ENCODE measurements at regions not wholly inside any gene's neighbourhood (a gene's known extent, or its start where the extent isn't known, plus 50 kb on each side); places are given as distances from the start of the nearest gene placed in this dataset.

- Histone ChIP-seq H3K27me3 (ENCODE audit: insufficient read depth, low read length) (no peaks in the 10 kb centered on the region), H3K4me1 (ENCODE audit: insufficient read depth, low read length) (no peaks in the 10 kb centered on the region), H3K4me3 (ENCODE audit: low read length) (no peak overlapping the region), H3K9me3 (ENCODE audit: low read depth, low read length) (no peaks in the 10 kb centered on the region)
Observed at GRCh38 chr2:16045653-16046352, 105.5 kb downstream of the MYCN start.

GRCh38 chr2:16044946-16045456, 104.7 kb downstream of the MYCN start:
- no peaks in the 10 kb centered on the region for H3K9me3 ChIP-seq (ENCODE audit: low read depth, low read length)
- no peaks in the 10 kb centered on the region for H3K27me3 ChIP-seq (ENCODE audit: insufficient read depth, low read length)
- no peak overlapping the region for H3K4me3 ChIP-seq (ENCODE audit: low read length)
- H3K4me1 ChIP-seq (ENCODE audit: insufficient read depth, low read length) = no peaks in the 10 kb centered on the region

GRCh38 chr2:16043627-16044026, 103.3 kb downstream of the MYCN start:
- Histone ChIP-seq H3K27me3 (ENCODE audit: insufficient read depth, low read length) (no peaks in the 10 kb centered on the region), H3K4me1 (ENCODE audit: insufficient read depth, low read length) (no peaks in the 10 kb centered on the region), H3K4me3 (ENCODE audit: low read length) (no peak overlapping the region), H3K9me3 (ENCODE audit: low read depth, low read length) (no peaks in the 10 kb centered on the region)

- Histone ChIP-seq H3K4me3 (ENCODE audit: low read length) (no peak overlapping the region), H3K4me1 (ENCODE audit: insufficient read depth, low read length) (no peaks in the 10 kb centered on the region), H3K27me3 (ENCODE audit: insufficient read depth, low read length) (no peaks in the 10 kb centered on the region), H3K9me3 (ENCODE audit: low read depth, low read length) (no peaks in the 10 kb centered on the region)
Observed at GRCh38 chr2:16043192-16043591, 102.8 kb downstream of the MYCN start.

- no peaks in the 10 kb centered on the region for H3K9me3 ChIP-seq (ENCODE audit: low read depth, low read length)
- H3K27me3 ChIP-seq (ENCODE audit: insufficient read depth, low read length) = no peaks in the 10 kb centered on the region
- no peaks in the 10 kb centered on the region for H3K4me1 ChIP-seq (ENCODE audit: insufficient read depth, low read length)
- no peak overlapping the region for H3K4me3 ChIP-seq (ENCODE audit: low read length)
Observed at GRCh38 chr2:16042201-16042700, 101.9 kb downstream of the MYCN start.

GRCh38 chr2:16040271-16041010, 100.1 kb downstream of the MYCN start:
- Histone ChIP-seq H3K27me3 (ENCODE audit: insufficient read depth, low read length) (no peaks in the 10 kb centered on the region), H3K4me3 (ENCODE audit: low read length) (no peak overlapping the region), H3K4me1 (ENCODE audit: insufficient read depth, low read length) (no peaks in the 10 kb centered on the region), H3K9me3 (ENCODE audit: low read depth, low read length) (no peaks in the 10 kb centered on the region)

GRCh38 chr2:16039823-16040222, 99.5 kb downstream of the MYCN start:
- Histone ChIP-seq H3K4me3 (ENCODE audit: low read length) (no peak overlapping the region), H3K9me3 (ENCODE audit: low read depth, low read length) (no peaks in the 10 kb centered on the region), H3K4me1 (ENCODE audit: insufficient read depth, low read length) (no peaks in the 10 kb centered on the region), H3K27me3 (ENCODE audit: insufficient read depth, low read length) (no peaks in the 10 kb centered on the region)

GRCh38 chr2:16039055-16039454, 98.7 kb downstream of the MYCN start:
- Histone ChIP-seq H3K9me3 (ENCODE audit: low read depth, low read length) (no peaks in the 10 kb centered on the region), H3K4me1 (ENCODE audit: insufficient read depth, low read length) (no peaks in the 10 kb centered on the region), H3K27me3 (ENCODE audit: insufficient read depth, low read length) (no peaks in the 10 kb centered on the region), H3K4me3 (ENCODE audit: low read length) (no peak overlapping the region)

GRCh38 chr2:16038621-16039020, 98.3 kb downstream of the MYCN start:
- Histone ChIP-seq H3K4me3 (ENCODE audit: low read length) (no peak overlapping the region), H3K9me3 (ENCODE audit: low read depth, low read length) (no peaks in the 10 kb centered on the region), H3K27me3 (ENCODE audit: insufficient read depth, low read length) (no peaks in the 10 kb centered on the region), H3K4me1 (ENCODE audit: insufficient read depth, low read length) (no peaks in the 10 kb centered on the region)

GRCh38 chr2:16037808-16038457, 97.6 kb downstream of the MYCN start:
- no peaks in the 10 kb centered on the region for H3K4me1 ChIP-seq (ENCODE audit: insufficient read depth, low read length)
- H3K4me3 ChIP-seq (ENCODE audit: low read length) = no peak overlapping the region
- no peaks in the 10 kb centered on the region for H3K9me3 ChIP-seq (ENCODE audit: low read depth, low read length)
- no peaks in the 10 kb centered on the region for H3K27me3 ChIP-seq (ENCODE audit: insufficient read depth, low read length)

GRCh38 chr2:16036951-16037350, 96.6 kb downstream of the MYCN start:
- H3K4me1 ChIP-seq (ENCODE audit: insufficient read depth, low read length) = no peaks in the 10 kb centered on the region
- H3K4me3 ChIP-seq (ENCODE audit: low read length) = no peak overlapping the region
- no peaks in the 10 kb centered on the region for H3K9me3 ChIP-seq (ENCODE audit: low read depth, low read length)
- no peaks in the 10 kb centered on the region for H3K27me3 ChIP-seq (ENCODE audit: insufficient read depth, low read length)

- H3K27me3 ChIP-seq (ENCODE audit: insufficient read depth, low read length) = no peaks in the 10 kb centered on the region
- H3K4me3 ChIP-seq (ENCODE audit: low read length) = no peak overlapping the region
- no peaks in the 10 kb centered on the region for H3K9me3 ChIP-seq (ENCODE audit: low read depth, low read length)
- H3K4me1 ChIP-seq (ENCODE audit: insufficient read depth, low read length) = no peaks in the 10 kb centered on the region
Observed at GRCh38 chr2:16035747-16036745, 95.7 kb downstream of the MYCN start.

- Histone ChIP-seq H3K9me3 (ENCODE audit: low read depth, low read length) (no peaks in the 10 kb centered on the region), H3K4me1 (ENCODE audit: insufficient read depth, low read length) (no peaks in the 10 kb centered on the region), H3K27me3 (ENCODE audit: insufficient read depth, low read length) (no peaks in the 10 kb centered on the region), H3K4me3 (ENCODE audit: low read length) (no peak overlapping the region)
Observed at GRCh38 chr2:16034975-16035746, 94.8 kb downstream of the MYCN start.
